K562 (cell line): ENCODE measurements at regions not wholly inside any gene's neighbourhood (a gene's known extent, or its start where the extent isn't known, plus 50 kb on each side); places are given as distances from the start of the nearest gene placed in this dataset.

Source experiments
- ATAC-seq: fragments of 200-7000 bp; cut with Tn5 transposase; 3 replicates; pipeline ENCODE4 v1.9.1; 2020; ENCODE audit warnings: moderate library complexity
- BruUV-seq: library from RNA; stranded (reverse); fragments of 400-500 nt; replicated peaks from 2 replicates; lab custom pipeline; 2021; lab: Mats Ljungman, UMichigan
- CTCF ChIA-PET: fragments of 300-600 bp; formaldehyde crosslinking; extraction: SDS; loops from one replicate; lab custom pipeline; 2021; ENCODE audit warnings: low intra/inter-chr PET ratio; lab: Yijun Ruan, JAX
- POLR2A ChIA-PET: fragments of 300-600, 350-650 bp; sonication (Branson Sonifier 250); formaldehyde crosslinking; extraction: SDS; loops from one replicate; lab custom pipeline; 2021; ENCODE audit warnings: antibody characterized with exemption, inconsistent platforms; lab: Yijun Ruan, JAX
- DNase-seq, 4 experiments: peaks; one replicate each; pipeline versions ENCODE4 v3.0.0 to v3.0.0-alpha.2; 2011 to 2018; ENCODE audit warnings: low spot score in 3 of 4, mixed read lengths in 3 of 4; ENCODE audit errors: extremely low read depth in 1 of 4
- FAIRE-seq: peaks from 2 replicates; lab custom pipeline; 2011; peaks lifted over from hg19 to GRCh38; lab: Jason Lieb, UNC
- H2AFZ ChIP-seq: 2 replicates; pipeline ENCODE4 v1.6.0; 2011; ENCODE audit warnings: low read depth, low read length, control low read depth, inconsistent platforms
- H3K27ac ChIP-seq: fragments of 200-600 bp; 3 replicates; pipeline ENCODE4 v1.8.0; 2011; ENCODE audit warnings: low read depth, mild to moderate bottlenecking, control low read depth, inconsistent platforms, low read length, moderate library complexity, mixed read lengths; ENCODE audit errors: extremely low read depth
- H3K27me3 ChIP-seq, 2 experiments: fragments of 300-600 bp in 1 of 2; 2 replicates in 1 of 2; 3 replicates in 1 of 2; pipeline versions ENCODE4 v1.6.0 to v1.8.0; 2011; ENCODE audit warnings: inconsistent platforms in 2 of 2, low read length in 2 of 2, mild to moderate bottlenecking in 1 of 2, mixed read lengths in 1 of 2, moderate library complexity in 1 of 2; ENCODE audit not compliant: control insufficient read depth in 2 of 2, insufficient read depth in 2 of 2
- H3K36me3 ChIP-seq: fragments of 300-600 bp; 3 replicates; pipeline ENCODE4 v1.8.0; 2011; ENCODE audit warnings: mild to moderate bottlenecking, low read length, inconsistent platforms; ENCODE audit not compliant: control insufficient read depth, insufficient read depth
- H3K4me1 ChIP-seq, 2 experiments: fragments of 200-600 bp in 1 of 2; replicated peaks in 1 of 2; 2 replicates in 1 of 2; 3 replicates in 1 of 2; pipeline versions ENCODE4 v1.5.1 to v1.8.0; 2011; ENCODE audit warnings: inconsistent platforms in 2 of 2, low read length in 2 of 2, mild to moderate bottlenecking in 1 of 2, mixed read lengths in 1 of 2, moderate library complexity in 1 of 2; ENCODE audit not compliant: control insufficient read depth in 2 of 2, insufficient read depth in 2 of 2
- H3K4me2 ChIP-seq: 2 replicates; pipeline ENCODE4 v1.6.1; 2011; ENCODE audit warnings: low read length, control low read depth, inconsistent platforms, mixed read lengths; ENCODE audit not compliant: insufficient read depth
- H3K4me3 ChIP-seq: fragments of 200-600 bp; sonication (generic), shearing (Covaris generic); 2 replicates; pipeline ENCODE4 v1.5.1; 2016; ENCODE audit warnings: control low read depth, inconsistent platforms
- H3K79me2 ChIP-seq: fragments of 200-600 bp; 3 replicates; pipeline ENCODE4 v1.8.0; 2011; ENCODE audit warnings: low read length, inconsistent platforms; ENCODE audit not compliant: control insufficient read depth, insufficient read depth
- H3K9ac ChIP-seq, 2 experiments: 2 replicates each; pipeline versions ENCODE4 v1.6.0 to v1.6.1; 2011; ENCODE audit warnings: low read depth in 2 of 2, low read length in 2 of 2, control low read depth in 1 of 2, inconsistent platforms in 1 of 2, mild to moderate bottlenecking in 1 of 2, mixed read lengths in 1 of 2; ENCODE audit not compliant: insufficient read depth in 1 of 2
- H3K9me1 ChIP-seq: one replicate; pipeline ENCODE4 v1.6.0; 2011; ENCODE audit warnings: inconsistent platforms, mild to moderate bottlenecking, low read length, moderate library complexity; ENCODE audit not compliant: control insufficient read depth, insufficient read depth
- H3K9me3 ChIP-seq: replicated peaks from 2 replicates; pipeline ENCODE4 v1.5.1; 2011; ENCODE audit warnings: low read depth, low read length, inconsistent platforms; ENCODE audit not compliant: control insufficient read depth, insufficient read depth
- H4K20me1 ChIP-seq: replicated peaks from 2 replicates; pipeline ENCODE4 v1.6.1; 2011; ENCODE audit warnings: low read length, inconsistent platforms, mixed read lengths; ENCODE audit not compliant: control insufficient read depth, insufficient read depth
- CHD2 ChIP-seq: IDR thresholded peaks from 2 replicates; pipeline ENCODE4 v1.6.1; 2011; ENCODE audit warnings: low read depth, low read length
- DNMT1 ChIP-seq: fragments of 450-650 bp; IDR thresholded peaks from 2 replicates; pipeline ENCODE4 v1.6.1; 2016; ENCODE audit warnings: antibody characterized with exemption, mild to moderate bottlenecking
- DPF2 ChIP-seq: fragments of 450-650 bp; IDR thresholded peaks from 2 replicates; pipeline ENCODE4 v1.6.1; 2016
- ETV1 ChIP-seq: fragments of 450-650 bp; conservative IDR thresholded peaks from 2 replicates; pipeline ENCODE4 v1.6.1; 2016; ENCODE audit warnings: missing genetic modification characterization, control low read depth, low read depth, missing compliant biosample characterization
- EWSR1 ChIP-seq: fragments of 450-650 bp; IDR thresholded peaks from 2 replicates; pipeline ENCODE4 v1.6.1; 2018; ENCODE audit warnings: borderline replicate concordance, mild to moderate bottlenecking, low read depth, moderate library complexity; ENCODE audit not compliant: partially characterized antibody
- IFI16 ChIP-seq: fragments of 250-450 bp; sonication (Bioruptor Pico); IDR thresholded peaks from 2 replicates; pipeline ENCODE4 v2.1.2; 2022; ENCODE audit warnings: mild to moderate bottlenecking, inconsistent platforms
- MAZ ChIP-seq, 2 experiments: fragments of 450-650 bp in 1 of 2; sonication (generic) in 1 of 2; formaldehyde crosslinking; IDR thresholded peaks in 1 of 2; conservative IDR thresholded peaks in 1 of 2; 2 replicates each; pipeline versions ENCODE4 v1.4.0 to v1.5.0; 2020; ENCODE audit warnings: mild to moderate bottlenecking in 1 of 2, missing genetic modification reagents in 1 of 2
- MYNN ChIP-seq, 2 experiments: sonication (generic); formaldehyde crosslinking in 1 of 2; IDR thresholded peaks; 2 replicates each; pipeline versions ENCODE4 v1.5.0 to v1.6.1; 2016 to 2020; ENCODE audit warnings: antibody characterized with exemption in 1 of 2, missing genetic modification reagents in 1 of 2
- POLR2AphosphoS5 ChIP-seq: IDR thresholded peaks from 2 replicates; pipeline ENCODE4 v1.6.1; 2011; ENCODE audit warnings: mild to moderate bottlenecking, low read depth, low read length, moderate library complexity; ENCODE audit not compliant: control insufficient read depth, insufficient read depth
- RBFOX2 ChIP-seq: fragments of 200-400 bp; formaldehyde crosslinking; IDR thresholded peaks from 2 replicates; pipeline ENCODE4 v1.6.1; 2017; ENCODE audit warnings: low read depth, mild to moderate bottlenecking, low read length, moderate library complexity
- SMAD4 ChIP-seq: fragments of 250-450 bp; sonication (Bioruptor Pico); conservative IDR thresholded peaks from 2 replicates; pipeline ENCODE4 v1.8.0; 2021; ENCODE audit warnings: inconsistent platforms, mild to moderate bottlenecking, moderate library complexity
- TAF1 ChIP-seq: IDR thresholded peaks from 2 replicates; pipeline ENCODE4 v1.6.1; 2011; ENCODE audit warnings: mild to moderate bottlenecking, low read length, moderate library complexity; ENCODE audit not compliant: insufficient read depth, control insufficient read depth, severe bottlenecking; ENCODE audit errors: extremely low read depth
- ZNF408 ChIP-seq: fragments of 250-450 bp; sonication (Bioruptor Pico); IDR thresholded peaks from 2 replicates; pipeline ENCODE4 v1.4.0; 2020; ENCODE audit warnings: low read depth, mild to moderate bottlenecking, moderate library complexity
- ZNF655 ChIP-seq: fragments of 250-450 bp; sonication (Bioruptor Pico); IDR thresholded peaks from 2 replicates; pipeline ENCODE4 v1.5.0; 2021
- WGBS: fragments of 100-300 bp; shearing (Covaris generic); methylation state at CpG from one replicate; pipeline ENCODE4 v1.1.6; 2016; ENCODE audit warnings: low coverage, mixed read lengths; ENCODE audit not compliant: insufficient coverage; ENCODE audit errors: missing lambda C conversion rate; 5-methylcytosine and 5-hydroxymethylcytosine counted together
- in situ Hi-C: fragments of 300-500 bp; cut with MboI; formaldehyde crosslinking; loops from 4 replicates; pipeline ENCODE4 v1.15.0; 2018; ENCODE audit warnings: inconsistent platforms, mixed read lengths
- intact Hi-C: fragments of 100-400 bp; cut with micrococcal nuclease; formaldehyde crosslinking; loops from 2 replicates; pipeline ENCODE4 v1.14.2; 2022
- TF ChIP-seq, protein P1 (sequence below): fragments of 250-450 bp; sonication (Bioruptor Pico); IDR thresholded peaks from 2 replicates; pipeline ENCODE4 v1.5.0; 2021; ENCODE audit warnings: mild to moderate bottlenecking, borderline replicate concordance

DNA sequence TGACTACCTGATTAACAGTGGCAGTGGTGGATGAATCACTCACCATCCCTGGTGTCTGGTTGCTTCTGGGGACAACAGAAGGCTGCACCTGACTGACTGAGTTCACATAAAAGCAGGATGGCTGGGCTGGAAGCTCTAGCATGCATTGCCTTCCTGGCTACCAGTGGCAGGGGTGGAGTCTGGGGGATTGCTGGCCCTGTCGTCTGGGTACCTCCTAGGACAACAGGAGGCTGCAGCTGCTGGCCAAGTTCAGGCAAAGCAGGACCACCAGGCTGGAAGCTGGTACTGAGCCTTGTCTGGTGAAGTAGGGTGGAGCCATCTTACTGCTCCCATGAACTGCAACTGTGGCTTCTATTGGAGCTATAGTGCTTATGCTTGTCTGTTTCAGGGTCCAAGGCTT is 480.8 kb upstream of the CTNND2 start (continued):
- TF ChIP-seq TAF1, result no peak
- no peak for TF ChIP-seq SMAD4 (CRISPR knock-in tag)
- TF ChIP-seq DPF2, result no peak
- no peak for TF ChIP-seq CHD2

DNA sequence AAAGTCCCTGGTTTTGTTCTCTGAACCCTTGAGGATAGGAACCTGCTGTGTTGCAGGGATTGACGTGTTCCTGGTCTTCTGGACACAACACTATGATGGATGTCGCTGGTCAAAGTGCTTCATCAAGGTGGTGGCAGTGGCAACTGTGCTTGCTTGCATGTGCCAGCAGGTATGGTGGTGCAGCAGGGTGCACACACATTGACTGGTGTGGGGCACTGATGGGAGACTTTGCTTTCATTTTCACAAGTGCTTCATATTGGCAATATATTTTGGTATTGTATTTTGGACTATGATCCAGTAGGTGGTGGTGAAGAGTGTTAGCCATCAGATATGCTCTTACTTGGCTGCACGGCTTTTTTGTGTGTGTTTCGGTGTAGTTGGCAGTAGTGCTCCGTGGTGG is 479.8 kb upstream of the CTNND2 start:
- DNase-seq (no peak), ATAC-seq (no peak), FAIRE-seq (no peak)
- H3K27me3 ChIP-seq, result no peaks in the 10 kb centered on the region
- ChIA-PET CTCF (no interaction called here), POLR2A (no interaction called here)
- no peak overlapping the region for H3K27ac ChIP-seq
- H3K9me1 ChIP-seq, result no peaks in the 10 kb centered on the region
- intact Hi-C loops (no loop called here), in situ Hi-C loops (no loop called here)
- no peaks in the 10 kb centered on the region for H4K20me1 ChIP-seq
- H3K4me3 ChIP-seq, result no peak overlapping the region
- WGBS, result 2% methylated on average over 5 of the region's 5 CpGs
- H2AFZ ChIP-seq, result no peak overlapping the region
- H3K9ac ChIP-seq, result no peak overlapping the region
- no peaks in the 10 kb centered on the region for H3K79me2 ChIP-seq
- no TSS peak for BruUV-seq
- no peaks in the 10 kb centered on the region; the same call in 1 of the 2 replicates for H3K9me3 ChIP-seq
- TF ChIP-seq MAZ (CRISPR knock-in tag; conservative IDR thresholded peaks at IDR 0.05 in 1 of 2, IDR thresholded peaks at IDR 0.05 in 1 of 2), result no peak
- TF ChIP-seq IFI16 (CRISPR knock-in tag), result no peak
- no peak for TF ChIP-seq MYNN (IDR thresholded peaks at IDR 0.05)
- no peak for TF ChIP-seq MYNN (CRISPR knock-in tag; IDR thresholded peaks at IDR 0.05)
- TF ChIP-seq, protein P1, sequence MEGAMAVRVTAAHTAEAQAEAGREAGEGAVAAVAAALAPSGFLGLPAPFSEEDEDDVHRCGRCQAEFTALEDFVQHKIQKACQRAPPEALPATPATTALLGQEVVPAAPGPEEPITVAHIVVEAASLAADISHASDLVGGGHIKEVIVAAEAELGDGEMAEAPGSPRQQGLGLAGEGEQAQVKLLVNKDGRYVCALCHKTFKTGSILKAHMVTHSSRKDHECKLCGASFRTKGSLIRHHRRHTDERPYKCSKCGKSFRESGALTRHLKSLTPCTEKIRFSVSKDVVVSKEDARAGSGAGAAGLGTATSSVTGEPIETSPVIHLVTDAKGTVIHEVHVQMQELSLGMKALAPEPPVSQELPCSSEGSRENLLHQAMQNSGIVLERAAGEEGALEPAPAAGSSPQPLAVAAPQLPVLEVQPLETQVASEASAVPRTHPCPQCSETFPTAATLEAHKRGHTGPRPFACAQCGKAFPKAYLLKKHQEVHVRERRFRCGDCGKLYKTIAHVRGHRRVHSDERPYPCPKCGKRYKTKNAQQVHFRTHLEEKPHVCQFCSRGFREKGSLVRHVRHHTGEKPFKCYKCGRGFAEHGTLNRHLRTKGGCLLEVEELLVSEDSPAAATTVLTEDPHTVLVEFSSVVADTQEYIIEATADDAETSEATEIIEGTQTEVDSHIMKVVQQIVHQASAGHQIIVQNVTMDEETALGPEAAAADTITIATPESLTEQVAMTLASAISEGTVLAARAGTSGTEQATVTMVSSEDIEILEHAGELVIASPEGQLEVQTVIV (CRISPR knock-in tag), result no peak
- TF ChIP-seq DNMT1, result no peak
- no peak for TF ChIP-seq ZNF408 (CRISPR knock-in tag)
- TF ChIP-seq EWSR1, result no peak
- no peak for TF ChIP-seq ZNF655 (CRISPR knock-in tag)
- no peak for TF ChIP-seq POLR2AphosphoS5
- no peak for TF ChIP-seq RBFOX2
- no peak for TF ChIP-seq ETV1 (tag)
- TF ChIP-seq, all 486 proteins: peak for 0
- Histone ChIP-seq H3K36me3 (no peaks in the 10 kb centered on the region), H3K4me2 (no peak overlapping the region), H3K4me1 (no peaks in the 10 kb centered on the region)
